ENCODE measurements at regions not wholly inside any gene's neighbourhood (a gene's known extent, or its start where the extent isn't known, plus 50 kb on each side); places are given as distances from the start of the nearest gene placed in this dataset.

DNA sequence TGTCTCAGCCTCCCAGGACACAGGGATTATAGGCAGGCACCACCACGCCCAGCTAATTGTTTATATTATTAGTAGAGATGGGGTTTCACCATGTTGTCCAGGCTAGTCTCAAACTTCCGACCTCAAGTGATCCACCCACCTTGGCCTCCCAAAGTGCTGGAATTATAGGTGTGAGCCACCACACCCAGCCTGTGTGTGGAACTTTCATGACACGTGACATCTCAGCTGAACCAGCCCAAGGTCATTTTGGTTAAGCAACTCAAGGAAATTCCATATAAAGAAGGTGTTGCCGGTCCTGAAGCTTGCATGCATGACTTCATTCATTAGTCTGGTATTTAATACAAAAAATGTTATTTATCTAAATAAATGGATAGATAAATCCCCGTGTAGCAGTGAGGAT is 145.5 kb downstream of the AXIN2 start:
- H3K27me3 Mint-ChIP-seq, result peaks cover 2 to 12% of the 10 kb centered on the region in 2 donors

DNA sequence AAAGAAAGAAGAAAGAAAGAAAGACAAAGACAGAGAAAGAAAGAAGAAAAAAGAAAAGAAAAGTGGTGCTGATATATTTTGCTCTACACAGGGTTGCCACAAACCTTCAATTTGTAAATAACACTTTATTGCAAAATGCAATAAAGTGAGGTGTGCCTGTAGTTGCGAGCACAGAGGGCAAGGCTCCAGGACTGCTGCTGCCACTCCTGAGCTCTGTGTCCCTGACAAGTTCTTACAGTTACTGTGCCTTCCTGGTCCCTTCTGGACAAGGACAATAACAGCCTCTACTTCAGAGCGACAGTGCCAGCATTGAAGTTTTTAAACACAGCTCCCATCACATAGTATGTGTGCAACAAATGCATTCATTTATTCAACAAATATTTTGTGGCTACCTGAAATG is 148.1 kb downstream of the AXIN2 start:
- H3K9me3 Mint-ChIP-seq, result no peaks in the 10 kb centered on the region
- no peaks in the 10 kb centered on the region for H3K4me1 ChIP-seq (ENCODE audit: control insufficient read depth in 1 of 2, extremely low read depth in 1 of 2, insufficient read depth in 2 of 2, low read length in 2 of 2)
- H3K27ac Mint-ChIP-seq, result no peak overlapping the region
- 73% methylated on average over 2 of the region's 2 CpGs for WGBS (ENCODE audit: insufficient coverage)
- DNase-seq, result no peak
- ATAC-seq (replicated peaks in 1 of 4), result no peak
- H3K27me3 Mint-ChIP-seq, result peaks cover 2 to 4% of the 10 kb centered on the region in 2 donors
- H3K36me3 ChIP-seq (ENCODE audit: control insufficient read depth in 2 of 2, extremely low read depth in 1 of 2, insufficient read depth in 1 of 2, low read length in 1 of 2), result no peaks in the 10 kb centered on the region
- H3K9me3 ChIP-seq, result no peaks in the 10 kb centered on the region
- H3K36me3 Mint-ChIP-seq, result no peaks in the 10 kb centered on the region
- H3K27me3 ChIP-seq (replicated peaks in 1 of 2; ENCODE audit: control insufficient read depth in 2 of 2, extremely low read depth in 1 of 2, insufficient read depth in 2 of 2, low read length in 1 of 2), result peaks cover 0 to 3% of the 10 kb centered on the region in 2 experiments
- CTCF ChIA-PET, result interaction anchor here in 1 of 2 donors (0.7 kb wide), 1 partner anchor 125 kb away, joined by 6 read pairs; no protein-coding TSS in a partner anchor
- no peak overlapping the region for H3K4me3 Mint-ChIP-seq
- POLR2A ChIA-PET, result no interaction called here
- no peak overlapping the region for H3K4me3 ChIP-seq (ENCODE audit: control insufficient read depth in 1 of 2, extremely low read depth in 1 of 2, low read length in 1 of 2)
- H3K4me1 Mint-ChIP-seq, result no peaks in the 10 kb centered on the region
- no peak overlapping the region for H3K27ac ChIP-seq (ENCODE audit: low read length)

More for the DNA sequence above, 145.5 kb downstream of the AXIN2 start:
- no peak for DNase-seq
- ATAC-seq (replicated peaks in 1 of 4), result no peak
- no CpG with 5 or more reads among the region's 5 CpGs for WGBS (ENCODE audit: insufficient coverage)
- Mint-ChIP-seq H3K9me3 (no peaks in the 10 kb centered on the region), H3K4me3 (no peak overlapping the region), H3K36me3 (no peaks in the 10 kb centered on the region), H3K27ac (no peak overlapping the region), H3K4me1 (no peaks in the 10 kb centered on the region)
- Histone ChIP-seq H3K9me3 (no peaks in the 10 kb centered on the region), H3K36me3 (ENCODE audit: control insufficient read depth in 2 of 2, extremely low read depth in 1 of 2, insufficient read depth in 1 of 2, low read length in 1 of 2) (no peaks in the 10 kb centered on the region), H3K4me1 (ENCODE audit: control insufficient read depth in 1 of 2, extremely low read depth in 1 of 2, insufficient read depth in 2 of 2, low read length in 2 of 2) (no peaks in the 10 kb centered on the region), H3K27ac (ENCODE audit: low read length) (no peak overlapping the region), H3K4me3 (ENCODE audit: control insufficient read depth in 1 of 2, extremely low read depth in 1 of 2, low read length in 1 of 2) (no peak overlapping the region), H3K27me3 (replicated peaks in 1 of 2; ENCODE audit: control insufficient read depth in 2 of 2, extremely low read depth in 1 of 2, insufficient read depth in 2 of 2, low read length in 1 of 2) (peaks cover 0 to 6% of the 10 kb centered on the region in 2 experiments)
- CTCF ChIA-PET, result no interaction called here
- POLR2A ChIA-PET, result no interaction called here

- no peaks in the 10 kb centered on the region for H3K4me1 Mint-ChIP-seq
- Histone ChIP-seq H3K4me3 (ENCODE audit: control insufficient read depth in 1 of 2, extremely low read depth in 1 of 2, low read length in 1 of 2) (no peak overlapping the region), H3K27ac (ENCODE audit: low read length) (no peak overlapping the region), H3K36me3 (ENCODE audit: control insufficient read depth in 2 of 2, extremely low read depth in 1 of 2, insufficient read depth in 1 of 2, low read length in 1 of 2) (no peaks in the 10 kb centered on the region), H3K9me3 (no peaks in the 10 kb centered on the region), H3K4me1 (ENCODE audit: control insufficient read depth in 1 of 2, extremely low read depth in 1 of 2, insufficient read depth in 2 of 2, low read length in 2 of 2) (no peaks in the 10 kb centered on the region), H3K27me3 (replicated peaks in 1 of 2; ENCODE audit: control insufficient read depth in 2 of 2, extremely low read depth in 1 of 2, insufficient read depth in 2 of 2, low read length in 1 of 2) (no peaks in the 10 kb centered on the region)
- WGBS (ENCODE audit: insufficient coverage), result no CpG with 5 or more reads among the region's 1 CpG
- ChIA-PET POLR2A (no interaction called here), CTCF (no interaction called here)
- H3K27me3 Mint-ChIP-seq, result no peaks in the 10 kb centered on the region
- no peaks in the 10 kb centered on the region for H3K36me3 Mint-ChIP-seq
- ATAC-seq (replicated peaks in 1 of 4) (no peak), DNase-seq (no peak)
- H3K4me3 Mint-ChIP-seq, result no peak overlapping the region
- H3K9me3 Mint-ChIP-seq, result no peaks in the 10 kb centered on the region
- H3K27ac Mint-ChIP-seq, result no peak overlapping the region
Measured at GRCh38 chr17:65409381-65409780, 152.1 kb downstream of the AXIN2 start.

DNA sequence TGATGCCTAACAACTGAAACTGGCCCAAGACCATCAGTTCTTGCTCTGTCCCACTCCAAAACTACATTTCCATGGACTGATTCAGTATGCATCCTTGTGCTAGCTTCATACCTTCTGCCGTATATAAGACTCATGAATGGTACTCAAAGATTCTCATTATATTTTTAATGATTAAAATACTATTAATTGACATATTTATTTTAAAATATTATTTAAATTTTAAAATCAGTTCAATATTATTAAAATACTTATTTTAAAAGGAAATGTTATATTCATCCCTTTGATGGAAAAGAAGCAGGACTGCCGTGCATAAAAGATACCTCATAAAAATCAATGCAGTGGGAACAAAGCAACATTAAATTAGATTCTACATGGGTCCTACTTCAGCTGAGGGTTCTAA is 153.4 kb downstream of the AXIN2 start:
- peaks cover 0 to 4% of the 10 kb centered on the region in 2 experiments for H3K27me3 ChIP-seq (replicated peaks in 1 of 2; ENCODE audit: control insufficient read depth in 2 of 2, extremely low read depth in 1 of 2, insufficient read depth in 2 of 2, low read length in 1 of 2)
- no CpG with 5 or more reads among the region's 2 CpGs for WGBS (ENCODE audit: insufficient coverage)
- no peak overlapping the region for H3K27ac ChIP-seq (ENCODE audit: low read length)
- Mint-ChIP-seq H3K27me3 (no peaks in the 10 kb centered on the region), H3K9me3 (no peaks in the 10 kb centered on the region), H3K36me3 (no peaks in the 10 kb centered on the region), H3K27ac (no peak overlapping the region), H3K4me3 (no peak overlapping the region), H3K4me1 (no peaks in the 10 kb centered on the region)
- ChIA-PET CTCF (no interaction called here), POLR2A (no interaction called here)
- H3K9me3 ChIP-seq, result no peaks in the 10 kb centered on the region
- no peak overlapping the region for H3K4me3 ChIP-seq (ENCODE audit: control insufficient read depth in 1 of 2, extremely low read depth in 1 of 2, low read length in 1 of 2)
- no peaks in the 10 kb centered on the region for H3K4me1 ChIP-seq (ENCODE audit: control insufficient read depth in 1 of 2, extremely low read depth in 1 of 2, insufficient read depth in 2 of 2, low read length in 2 of 2)
- no peak for DNase-seq
- no peaks in the 10 kb centered on the region for H3K36me3 ChIP-seq (ENCODE audit: control insufficient read depth in 2 of 2, extremely low read depth in 1 of 2, insufficient read depth in 1 of 2, low read length in 1 of 2)
- ATAC-seq (replicated peaks in 1 of 4), result no peak

DNA sequence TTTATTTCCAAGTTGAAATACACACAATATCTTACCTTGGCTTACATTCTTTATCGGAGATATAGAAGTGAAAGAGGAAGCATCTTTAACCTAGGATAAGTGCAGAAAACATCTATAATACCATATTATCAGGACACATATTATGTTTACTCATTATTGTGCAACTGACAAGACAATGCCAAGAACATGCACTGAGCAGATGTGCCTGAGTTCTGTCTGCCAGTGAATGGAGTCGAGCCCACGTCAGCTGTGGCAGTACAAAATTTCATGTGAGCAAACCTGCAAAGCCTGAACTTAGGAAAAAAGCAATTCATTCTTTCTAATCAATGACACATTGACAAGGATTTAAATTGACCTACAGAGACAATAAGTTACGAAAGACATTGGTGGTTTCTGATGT is 154.4 kb downstream of the AXIN2 start:
- WGBS (ENCODE audit: insufficient coverage), result 80% methylated on average over 1 of the region's 4 CpGs

GRCh38 chr17:65406552-65406951 is 154.9 kb downstream of the AXIN2 start:
- ATAC-seq (replicated peaks in 1 of 4), result no peak
- H3K36me3 ChIP-seq (ENCODE audit: control insufficient read depth in 2 of 2, extremely low read depth in 1 of 2, insufficient read depth in 1 of 2, low read length in 1 of 2), result no peaks in the 10 kb centered on the region
- no peak overlapping the region for H3K27ac ChIP-seq (ENCODE audit: low read length)
- no peaks in the 10 kb centered on the region for H3K27me3 Mint-ChIP-seq
- no peaks in the 10 kb centered on the region for H3K36me3 Mint-ChIP-seq
- no peak overlapping the region for H3K4me3 Mint-ChIP-seq
- H3K4me1 ChIP-seq (ENCODE audit: control insufficient read depth in 1 of 2, extremely low read depth in 1 of 2, insufficient read depth in 2 of 2, low read length in 2 of 2), result no peaks in the 10 kb centered on the region
- H3K27me3 ChIP-seq (replicated peaks in 1 of 2; ENCODE audit: control insufficient read depth in 2 of 2, extremely low read depth in 1 of 2, insufficient read depth in 2 of 2, low read length in 1 of 2), result peaks cover 0 to 9% of the 10 kb centered on the region in 2 experiments
- H3K9me3 Mint-ChIP-seq, result no peaks in the 10 kb centered on the region
- ChIA-PET CTCF (interaction anchor here in 1 of 2 donors (0.6 kb wide), 1 partner anchor 267 kb away, joined by 4 read pairs; no protein-coding TSS in a partner anchor), POLR2A (no interaction called here)
- H3K9me3 ChIP-seq, result no peaks in the 10 kb centered on the region
- no peak overlapping the region for H3K27ac Mint-ChIP-seq
- H3K4me1 Mint-ChIP-seq, result peaks cover 0 to 8% (median 5%) of the 10 kb centered on the region in 3 donors
- no peak overlapping the region for H3K4me3 ChIP-seq (ENCODE audit: control insufficient read depth in 1 of 2, extremely low read depth in 1 of 2, low read length in 1 of 2)
- no CpG with 5 or more reads among the region's 3 CpGs for WGBS (ENCODE audit: insufficient coverage)
- no peak for DNase-seq

More for the DNA sequence above, 154.4 kb downstream of the AXIN2 start:
- ATAC-seq (replicated peaks in 1 of 4), result no peak
- Mint-ChIP-seq H3K27me3 (no peaks in the 10 kb centered on the region), H3K4me3 (no peak overlapping the region), H3K4me1 (peaks cover 0 to 4% (median 1%) of the 10 kb centered on the region in 3 donors), H3K9me3 (no peaks in the 10 kb centered on the region), H3K36me3 (no peaks in the 10 kb centered on the region), H3K27ac (no peak overlapping the region)
- ChIA-PET CTCF (no interaction called here), POLR2A (no interaction called here)
- Histone ChIP-seq H3K4me1 (ENCODE audit: control insufficient read depth in 1 of 2, extremely low read depth in 1 of 2, insufficient read depth in 2 of 2, low read length in 2 of 2) (no peaks in the 10 kb centered on the region), H3K4me3 (ENCODE audit: control insufficient read depth in 1 of 2, extremely low read depth in 1 of 2, low read length in 1 of 2) (no peak overlapping the region), H3K27me3 (replicated peaks in 1 of 2; ENCODE audit: control insufficient read depth in 2 of 2, extremely low read depth in 1 of 2, insufficient read depth in 2 of 2, low read length in 1 of 2) (peaks cover 0 to 9% of the 10 kb centered on the region in 2 experiments), H3K9me3 (no peaks in the 10 kb centered on the region), H3K36me3 (ENCODE audit: control insufficient read depth in 2 of 2, extremely low read depth in 1 of 2, insufficient read depth in 1 of 2, low read length in 1 of 2) (no peaks in the 10 kb centered on the region), H3K27ac (ENCODE audit: low read length) (no peak overlapping the region)
- DNase-seq, result no peak

GRCh38 chr17:65405563-65405962 is 155.9 kb downstream of the AXIN2 start:
- ChIA-PET POLR2A (no interaction called here), CTCF (no interaction called here)
- no peaks in the 10 kb centered on the region for H3K9me3 Mint-ChIP-seq
- peaks cover 0 to 9% of the 10 kb centered on the region in 2 experiments for H3K27me3 ChIP-seq (replicated peaks in 1 of 2; ENCODE audit: control insufficient read depth in 2 of 2, extremely low read depth in 1 of 2, insufficient read depth in 2 of 2, low read length in 1 of 2)
- no peak overlapping the region for H3K4me3 ChIP-seq (ENCODE audit: control insufficient read depth in 1 of 2, extremely low read depth in 1 of 2, low read length in 1 of 2)
- DNase-seq (no peak), ATAC-seq (replicated peaks in 1 of 4) (no peak)
- H3K9me3 ChIP-seq, result no peaks in the 10 kb centered on the region
- H3K4me1 Mint-ChIP-seq, result peaks cover 5 to 11% (median 9%) of the 10 kb centered on the region in 3 donors
- no peak overlapping the region for H3K27ac Mint-ChIP-seq
- no peak overlapping the region for H3K4me3 Mint-ChIP-seq
- no peak overlapping the region for H3K27ac ChIP-seq (ENCODE audit: low read length)
- 72% methylated on average over 3 of the region's 9 CpGs for WGBS (ENCODE audit: insufficient coverage)
- H3K27me3 Mint-ChIP-seq, result peaks cover 4 to 6% of the 10 kb centered on the region in 2 donors
- H3K36me3 ChIP-seq (ENCODE audit: control insufficient read depth in 2 of 2, extremely low read depth in 1 of 2, insufficient read depth in 1 of 2, low read length in 1 of 2), result no peaks in the 10 kb centered on the region
- H3K4me1 ChIP-seq (ENCODE audit: control insufficient read depth in 1 of 2, extremely low read depth in 1 of 2, insufficient read depth in 2 of 2, low read length in 2 of 2), result no peaks in the 10 kb centered on the region
- no peaks in the 10 kb centered on the region for H3K36me3 Mint-ChIP-seq
